GM19324 (cell line): ENCODE measurements at regions not wholly inside any gene's neighbourhood (a gene's known extent, or its start where the extent isn't known, plus 50 kb on each side); places are given as distances from the start of the nearest gene placed in this dataset.
"Not testable (repeated sequence)": the region's sequence is repeated elsewhere in the genome, so short reads cannot be mapped to it uniquely, and the experiment has no call there.

ENCODE experiments used
- ATAC-seq: cut with Tn5 transposase; IDR thresholded peaks from one replicate; pipeline ENCODE4 v1.9.1; 2021; ENCODE audit warnings: mild to moderate bottlenecking, moderate library complexity; ENCODE audit not compliant: unreplicated experiment, low FRiP score

DNA sequence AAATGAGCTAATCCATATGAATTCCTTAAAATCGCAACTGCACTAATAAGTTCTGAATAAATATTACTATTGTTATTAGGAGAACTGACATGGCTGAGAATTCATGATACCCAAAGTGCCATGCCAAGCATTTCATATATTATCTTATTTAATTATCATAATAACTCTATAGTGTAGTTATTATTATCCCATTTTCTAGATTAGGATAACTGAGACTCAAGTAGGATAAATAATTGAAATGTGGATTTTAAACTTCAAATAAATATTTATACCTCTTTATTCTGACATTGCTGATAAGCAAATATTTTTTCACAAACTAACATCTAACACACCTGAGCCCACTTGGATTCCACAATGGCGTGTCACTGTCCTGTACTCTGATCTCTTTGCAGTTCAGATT, 492.7 kb downstream of the IRS1 start:
- no peak for ATAC-seq

DNA sequence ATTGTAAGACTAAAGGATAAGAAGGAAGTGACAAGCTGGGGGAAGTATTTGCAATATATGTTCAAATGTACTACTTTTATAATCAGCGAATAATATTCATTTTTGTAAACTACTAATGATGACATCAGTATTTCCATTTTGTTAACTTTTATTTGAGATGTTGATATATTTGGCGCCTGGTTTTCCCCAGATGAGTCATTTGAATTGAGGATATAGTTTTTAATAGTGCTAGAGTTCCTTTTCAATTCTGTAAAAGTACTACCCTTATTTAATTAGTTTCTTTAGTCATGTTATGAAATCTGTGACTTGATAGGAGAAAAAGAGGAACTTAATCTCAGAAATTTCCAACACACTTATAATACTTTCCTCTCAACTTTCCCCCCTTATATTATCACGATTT, 495.3 kb downstream of the IRS1 start:
- no peak for ATAC-seq

DNA sequence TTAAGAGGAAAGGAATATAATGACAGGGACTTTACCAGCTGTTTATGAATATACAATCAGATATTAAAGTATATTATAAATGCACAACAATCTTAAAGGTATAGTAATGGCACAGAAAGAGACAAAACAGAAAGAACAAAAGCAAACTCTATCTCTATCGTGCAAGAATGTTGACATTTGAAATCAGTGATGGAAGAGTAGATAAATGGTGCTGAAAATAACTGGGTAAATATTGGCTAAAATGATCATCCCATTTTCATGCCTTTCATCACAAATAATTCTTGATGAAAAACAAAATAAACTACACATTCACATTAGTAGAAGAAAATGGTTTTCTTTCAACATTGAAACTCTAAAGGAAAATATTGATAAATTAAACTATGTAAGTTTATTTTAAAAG, 495.9 kb downstream of the IRS1 start:
- ATAC-seq = no peak

DNA sequence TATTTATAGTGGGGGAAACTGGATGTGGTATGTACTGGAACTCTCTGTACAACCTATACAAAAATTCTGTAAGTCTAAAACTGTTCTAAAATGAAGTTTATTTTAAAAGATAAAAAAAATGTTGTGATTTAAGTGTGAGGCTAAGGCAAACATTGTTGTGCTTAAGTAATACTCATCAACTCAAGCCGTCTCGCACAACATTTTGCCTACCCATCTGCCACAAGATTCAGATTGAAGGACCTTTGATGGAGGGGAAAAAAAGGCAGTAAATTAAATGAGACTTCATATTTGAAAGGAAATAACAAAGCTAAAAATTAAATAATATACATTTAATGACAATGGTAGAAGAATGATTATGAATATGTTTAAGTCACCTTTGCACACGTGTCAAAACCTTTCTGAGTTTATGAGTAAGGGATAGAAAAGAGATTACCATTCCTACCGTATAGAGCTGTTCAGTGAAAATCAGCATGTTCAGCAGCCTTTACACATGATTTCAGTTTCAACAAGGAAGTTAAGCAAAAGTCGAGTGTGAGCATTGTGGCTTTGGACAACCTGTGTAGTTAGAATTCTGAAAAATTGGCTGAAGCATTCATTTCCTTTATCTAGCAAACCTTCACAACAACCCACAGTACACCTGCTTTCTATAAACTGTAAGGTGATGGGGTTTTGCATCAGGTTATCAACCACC, 499.3 kb downstream of the IRS1 start:
- ATAC-seq = peak; percentile 53

DNA sequence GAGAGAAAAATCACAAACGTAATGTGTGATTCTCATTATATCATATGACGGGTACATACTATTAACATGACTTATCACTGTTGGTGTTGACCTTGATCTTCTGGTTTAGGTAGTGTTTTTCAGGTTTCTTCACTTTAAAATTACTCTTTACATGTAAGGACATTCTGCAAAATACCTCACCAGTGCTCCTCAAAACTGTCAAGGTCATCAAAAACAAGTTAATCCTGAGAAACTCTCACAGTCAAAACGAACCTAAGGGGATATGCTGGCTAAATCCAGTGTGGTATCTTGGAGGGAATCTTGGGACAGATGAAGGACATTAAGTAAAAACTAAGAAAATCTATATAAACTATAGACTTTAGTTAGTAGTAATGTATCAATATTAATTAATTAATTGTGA, 499.8 kb downstream of the IRS1 start:
- no peak for ATAC-seq

DNA sequence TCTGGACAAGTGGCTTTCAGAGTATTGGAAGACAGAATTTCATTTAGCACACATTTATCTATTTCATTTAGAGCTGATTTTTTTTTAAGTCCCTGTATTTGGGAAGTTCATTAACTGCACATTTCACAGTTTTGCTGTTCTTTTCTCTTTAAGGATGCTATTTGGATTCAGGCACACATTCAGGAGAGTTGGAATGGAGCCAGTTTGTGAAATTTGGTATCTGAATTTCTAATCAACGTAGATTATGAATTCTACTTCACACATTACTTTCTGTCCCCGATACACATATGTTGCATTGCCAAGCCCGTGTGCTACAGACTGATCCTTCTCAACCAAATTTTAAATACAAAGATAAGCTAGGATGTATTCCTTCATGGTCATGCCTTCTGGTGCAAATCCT, 503.9 kb downstream of the IRS1 start:
- no peak for ATAC-seq

DNA sequence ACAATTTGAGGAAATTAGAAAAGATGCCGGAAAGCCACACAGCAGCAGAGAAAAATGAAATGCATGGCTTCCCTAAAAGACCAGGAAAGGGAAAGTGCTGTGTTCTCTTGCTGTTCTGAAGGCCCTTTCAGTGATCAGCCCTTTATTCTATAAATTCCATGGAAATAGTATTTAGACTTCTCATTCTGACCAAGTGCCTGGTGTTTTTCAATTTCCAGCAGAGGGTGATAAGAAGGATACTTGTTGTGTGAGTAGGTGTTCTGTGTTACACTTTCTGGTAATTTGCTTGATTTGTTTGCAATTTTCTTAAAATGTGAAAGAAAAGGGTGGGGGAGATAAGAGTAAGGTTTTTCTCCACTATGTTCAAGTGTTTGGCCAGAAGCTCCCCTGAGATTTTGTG, 504.5 kb downstream of the IRS1 start:
- no peak for ATAC-seq

DNA sequence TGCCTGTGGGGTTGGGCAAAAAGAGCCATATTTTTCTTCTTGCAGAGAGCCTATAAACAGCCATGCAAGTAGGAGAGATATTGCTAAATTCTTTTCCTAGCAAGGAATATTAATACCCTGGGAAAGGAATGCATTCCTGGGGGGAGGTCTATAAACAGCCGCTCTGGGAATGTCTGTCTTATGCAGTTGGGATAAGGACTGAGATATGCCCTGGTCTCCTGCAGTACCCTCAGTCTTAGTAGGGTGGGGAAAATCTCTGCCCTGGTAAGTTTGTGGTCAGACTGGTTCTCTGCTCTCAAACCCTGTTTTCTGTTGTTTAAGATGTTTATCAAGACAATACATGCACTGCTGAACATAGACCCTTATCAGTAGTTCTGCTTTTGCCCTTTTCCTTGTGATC, 508.3 kb downstream of the IRS1 start:
- not testable (repeated sequence) for ATAC-seq

DNA sequence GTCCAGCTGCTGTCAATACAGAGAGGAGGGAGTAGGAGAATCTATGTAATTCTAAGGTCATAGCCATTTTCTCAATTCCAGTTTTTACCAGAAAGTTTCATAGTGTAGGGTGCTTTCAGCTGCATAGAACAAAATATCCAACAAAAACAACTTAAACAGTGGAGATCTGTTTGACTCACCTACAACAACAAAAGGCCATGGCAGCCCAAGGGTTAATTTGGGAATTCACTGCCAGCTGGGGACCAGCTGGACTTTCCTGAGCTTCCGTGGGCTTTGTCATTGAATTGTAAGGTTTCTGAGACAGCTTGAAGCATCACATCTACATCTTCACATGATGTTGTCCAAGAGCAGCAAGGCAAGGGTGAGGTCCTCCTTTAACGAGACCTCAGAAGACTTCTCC, 512.7 kb downstream of the IRS1 start:
- no peak for ATAC-seq

DNA sequence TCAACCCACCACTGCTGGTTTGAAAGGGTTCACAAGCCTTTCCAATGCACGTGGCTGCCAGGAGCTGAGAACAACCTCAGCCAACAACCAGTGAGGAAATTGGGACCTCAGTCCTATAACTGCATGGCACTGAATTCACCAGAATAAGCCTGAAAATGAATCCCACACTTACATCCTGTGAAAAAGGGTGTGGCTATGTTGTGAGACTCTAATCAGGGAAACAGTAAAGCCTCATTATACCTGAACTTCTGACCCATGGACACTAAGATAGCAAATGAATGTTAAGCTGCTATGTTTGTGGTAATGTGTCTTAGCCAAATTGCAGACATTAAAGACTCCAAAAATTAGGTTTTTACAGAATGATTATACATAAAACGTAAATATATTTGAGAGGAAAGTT, 515.8 kb downstream of the IRS1 start:
- no peak for ATAC-seq

DNA sequence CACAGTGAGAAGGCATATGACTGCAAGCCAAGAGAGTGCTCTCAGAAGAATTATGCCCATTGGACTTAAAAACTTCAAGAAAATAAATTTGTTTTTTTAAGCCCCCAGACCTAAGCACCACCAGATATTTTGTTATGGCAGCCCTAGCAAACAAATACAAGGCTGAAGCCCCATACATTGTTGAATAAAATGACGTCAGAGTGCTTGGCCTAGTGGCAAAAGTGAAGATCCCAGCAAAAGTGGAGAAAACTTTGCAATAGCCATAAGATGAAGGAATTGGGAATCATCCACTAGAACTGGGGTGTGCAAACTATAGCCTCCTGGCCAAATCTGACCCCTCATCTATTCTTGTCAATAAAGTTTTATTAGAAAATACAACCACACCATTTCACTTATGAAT, 517.5 kb downstream of the IRS1 start:
- ATAC-seq = no peak

DNA sequence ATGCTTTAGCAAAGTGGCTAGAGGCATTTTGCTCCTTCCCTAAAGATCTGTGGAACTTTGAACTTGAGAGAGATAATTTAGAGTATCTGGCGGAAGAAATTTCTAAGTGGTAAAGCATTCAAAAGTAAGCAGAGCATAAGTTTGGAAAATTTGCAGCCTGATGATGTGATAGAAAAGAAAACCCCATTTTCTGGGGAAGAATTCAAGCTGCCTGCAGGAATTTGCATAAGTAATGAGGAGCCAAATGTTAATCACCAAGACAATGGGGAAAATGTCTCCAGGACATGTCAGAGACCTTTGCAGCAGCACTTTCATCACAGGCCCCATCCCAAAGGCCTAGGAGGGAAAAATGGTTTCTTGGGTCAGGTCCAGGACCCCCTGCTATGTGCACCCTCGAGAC, 519.5 kb downstream of the IRS1 start:
- not testable (repeated sequence) for ATAC-seq

DNA sequence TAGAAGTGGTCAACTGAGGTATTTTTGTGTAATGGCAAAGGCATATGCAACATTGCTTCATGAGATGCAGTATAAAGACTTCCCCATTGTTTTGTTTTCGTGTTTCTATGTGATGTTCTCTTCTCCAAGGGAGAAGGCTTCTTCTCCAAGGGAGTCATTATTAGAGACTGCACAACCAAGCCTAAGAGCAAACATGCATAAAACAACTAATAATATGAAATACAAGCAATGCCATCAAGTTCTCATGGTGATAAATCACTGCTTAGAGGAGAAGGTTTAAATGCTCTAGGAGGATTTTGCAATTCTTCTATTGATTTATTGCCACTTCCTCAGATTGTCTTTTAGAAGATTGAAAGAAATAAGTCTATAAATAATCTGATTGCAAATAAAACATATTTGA, 524.4 kb downstream of the IRS1 start:
- no peak for ATAC-seq

DNA sequence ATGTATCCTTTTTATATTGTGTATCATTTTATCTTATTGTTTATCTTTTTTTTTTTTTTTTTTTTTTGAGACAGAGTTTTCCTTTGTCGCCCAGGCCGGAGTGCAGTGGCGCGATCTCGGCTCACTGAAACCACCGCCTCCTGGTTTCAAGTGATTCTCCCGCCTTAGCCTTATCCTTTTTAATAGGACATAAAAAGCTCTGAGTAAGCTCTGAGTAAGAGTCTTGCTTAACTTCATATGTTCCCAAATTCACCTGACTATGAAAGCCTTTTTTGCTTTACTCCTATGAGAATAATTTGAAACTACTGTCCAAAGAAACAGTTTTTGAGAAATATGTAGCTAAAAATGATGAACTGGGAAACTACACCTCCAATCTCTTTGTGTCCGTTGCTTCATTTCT, 525.5 kb downstream of the IRS1 start:
- ATAC-seq = no peak

DNA sequence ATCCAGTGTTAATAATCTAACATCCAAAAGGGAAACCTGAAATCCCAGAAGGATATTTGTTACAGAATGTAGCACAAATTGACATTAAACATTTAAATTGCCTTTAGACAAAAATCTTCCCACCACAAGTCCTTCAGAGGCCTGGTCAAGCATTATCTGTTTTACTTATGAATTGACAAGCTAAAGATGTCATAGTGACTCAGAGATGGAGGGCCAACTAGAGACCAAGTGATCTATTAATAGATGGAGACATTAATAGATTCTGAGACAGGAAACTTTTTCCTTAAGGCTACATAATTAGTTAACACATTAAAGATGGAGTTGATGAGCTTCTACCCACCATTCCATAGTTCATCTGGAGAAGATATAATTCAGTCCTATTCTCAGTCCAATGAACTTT, 526.2 kb downstream of the IRS1 start:
- ATAC-seq = no peak

DNA sequence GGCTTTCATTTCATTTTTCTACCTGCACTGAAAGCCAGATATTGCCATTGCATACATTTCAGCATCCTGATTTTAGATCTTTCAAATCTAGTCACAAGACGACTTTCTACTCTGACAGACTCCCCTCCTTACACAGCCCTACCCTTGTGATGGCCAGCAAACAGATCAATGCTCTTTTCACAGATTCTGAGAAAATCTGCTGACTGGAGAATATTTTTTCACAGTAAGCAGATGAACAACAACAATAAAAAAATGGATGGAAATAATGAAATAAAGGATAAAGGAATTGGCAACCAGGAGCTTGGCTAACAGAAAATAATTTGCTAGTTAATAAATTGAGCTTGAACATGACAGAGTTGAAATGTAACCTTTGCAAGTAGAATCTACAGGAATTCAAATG, 527.2 kb downstream of the IRS1 start:
- ATAC-seq = no peak

DNA sequence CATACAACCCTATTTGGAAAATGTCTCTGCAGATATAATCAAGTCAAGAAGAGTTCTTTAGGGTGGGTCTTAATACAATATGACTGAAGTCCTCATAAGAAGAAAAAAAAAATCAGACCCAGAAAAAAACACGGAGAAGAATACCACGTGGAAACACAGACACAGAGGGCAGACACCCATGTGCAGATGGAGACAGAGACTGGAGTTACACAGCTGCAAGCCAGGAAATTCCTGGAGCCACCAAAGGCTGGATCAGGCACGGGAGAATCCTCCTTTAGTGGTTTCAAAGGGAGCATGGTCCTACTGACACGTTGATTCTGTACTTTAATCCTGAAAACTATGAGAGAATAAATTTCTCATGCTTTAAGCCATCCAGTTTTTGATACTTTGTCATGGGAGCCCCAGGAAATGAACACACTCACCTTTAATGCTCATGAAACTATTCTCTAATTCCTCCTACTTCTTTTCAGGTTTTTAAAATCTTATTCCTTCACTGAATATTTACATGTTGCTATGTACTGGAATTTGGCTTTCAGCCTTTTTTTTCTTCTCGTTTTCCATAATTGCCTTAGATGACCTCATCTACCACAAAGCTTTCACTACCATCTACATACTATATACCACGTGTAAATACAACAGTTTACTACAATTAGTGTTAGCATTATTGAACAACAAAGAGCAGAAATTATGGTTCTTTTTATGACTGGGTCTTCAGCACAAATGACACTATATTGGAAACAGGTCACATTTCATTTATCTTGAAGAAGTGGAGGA, 529.1 kb downstream of the IRS1 start:
- ATAC-seq = no peak

DNA sequence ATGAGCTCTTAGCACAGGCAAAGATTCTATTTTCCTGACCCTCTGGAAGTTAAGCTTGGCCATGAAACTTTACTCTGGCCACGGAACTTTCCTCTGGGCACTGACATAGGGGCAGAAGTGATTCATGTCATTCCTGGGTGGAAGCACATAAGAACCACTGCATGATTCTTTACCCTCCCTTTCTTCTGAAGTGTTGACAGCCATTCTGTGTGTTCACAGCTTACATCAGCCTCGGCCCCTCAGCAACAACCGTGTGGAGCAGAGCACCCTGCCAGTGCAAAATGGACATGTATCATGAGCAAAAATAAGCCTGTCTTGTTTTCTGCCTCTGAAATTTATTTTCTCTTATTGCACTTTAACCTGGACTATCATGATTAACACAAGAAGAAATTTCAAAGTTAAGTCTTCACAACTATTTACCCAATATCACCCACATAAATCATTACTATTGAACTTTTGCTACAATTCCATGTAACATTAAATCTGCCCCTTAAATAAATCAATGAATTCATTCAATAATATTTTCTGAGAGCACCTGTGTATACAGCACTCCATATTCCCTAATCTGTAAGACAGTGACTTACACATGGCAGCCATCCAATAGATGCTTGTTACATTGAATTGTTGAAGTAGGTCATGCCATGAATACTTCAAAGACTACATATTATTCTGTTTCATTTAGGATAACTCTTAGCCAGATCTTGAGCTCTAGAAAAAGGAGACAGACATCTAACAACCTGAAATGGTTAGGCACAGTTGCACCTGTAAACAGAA, 531.9 kb downstream of the IRS1 start:
- no peak for ATAC-seq

DNA sequence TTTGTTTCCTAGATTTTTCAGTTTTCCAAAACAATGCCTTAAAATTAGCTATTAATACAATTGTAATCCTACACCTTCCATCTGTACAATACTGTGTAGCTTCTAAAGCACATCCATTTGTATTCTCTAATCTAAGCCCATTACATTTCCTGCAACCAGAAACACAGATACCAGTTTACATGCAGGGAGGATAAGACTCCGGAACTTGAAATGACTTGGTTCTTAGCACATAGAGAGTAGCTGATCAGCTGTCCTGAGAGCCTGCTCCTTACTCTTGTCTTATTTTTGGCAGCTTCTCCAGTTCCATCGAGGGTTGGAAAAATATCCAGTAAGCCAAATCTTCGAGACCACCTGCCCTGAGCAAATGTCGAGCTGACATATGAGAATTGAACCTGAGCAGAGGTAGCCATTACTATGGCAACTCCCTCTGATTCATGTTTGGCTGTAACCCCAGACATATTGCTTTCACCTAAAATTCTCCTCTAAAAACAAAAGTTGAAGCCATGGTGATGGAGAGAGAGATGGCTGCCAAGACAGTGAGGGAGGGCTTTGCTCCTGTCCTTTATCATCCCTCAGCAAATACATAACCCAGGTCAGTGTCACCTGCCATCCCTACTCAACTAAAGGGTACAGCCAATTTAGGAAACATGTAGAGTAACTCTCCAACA, 542.8 kb downstream of the IRS1 start:
- no peak for ATAC-seq

DNA sequence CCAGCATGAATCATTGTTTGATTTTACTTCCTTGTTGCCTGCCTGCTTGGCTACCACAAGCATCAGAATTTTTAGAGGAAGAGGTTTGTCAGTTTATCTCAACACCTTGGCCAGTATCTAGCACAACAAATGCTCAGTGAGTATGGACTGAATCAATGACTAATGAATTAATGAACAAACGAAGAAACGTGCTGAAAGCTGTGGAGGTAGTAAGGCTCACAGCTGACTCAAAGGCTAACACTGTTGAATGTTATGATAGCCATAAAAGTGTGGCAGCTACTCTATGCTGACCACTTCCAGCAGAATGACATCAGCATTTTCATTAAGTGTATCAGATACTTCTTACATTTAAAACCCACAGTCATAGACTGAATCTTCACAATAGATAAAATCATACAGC, 543.4 kb downstream of the IRS1 start:
- no peak for ATAC-seq

DNA sequence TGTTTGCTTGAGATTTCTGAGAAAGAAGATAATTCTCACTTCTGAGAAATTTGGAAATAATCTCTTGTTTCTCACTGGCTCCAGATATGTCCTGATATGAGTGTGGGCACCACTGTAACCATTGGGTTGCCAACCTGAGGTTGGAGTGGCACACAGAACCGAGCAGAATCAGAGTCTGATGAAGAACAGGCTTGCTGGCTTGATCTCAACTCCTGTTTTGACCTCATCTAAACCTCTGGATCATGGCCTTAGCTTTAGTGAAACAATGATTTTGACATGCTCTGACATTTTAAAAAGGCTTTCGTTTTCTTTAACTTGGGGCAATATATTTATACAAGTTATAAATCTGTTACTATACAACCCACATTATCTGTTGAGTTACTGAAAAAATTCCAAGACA, 548.0 kb downstream of the IRS1 start:
- ATAC-seq = no peak
